K562 (cell line): ENCODE measurements at regions not wholly inside any gene's neighbourhood (a gene's known extent, or its start where the extent isn't known, plus 50 kb on each side); places are given as distances from the start of the nearest gene placed in this dataset.

Source experiments
- BCLAF1 ChIP-seq, 2 experiments: fragments of 450-650 bp in 1 of 2; IDR thresholded peaks; 2 replicates each; pipeline ENCODE4 v1.6.1; 2011 to 2017; ENCODE audit warnings: low read depth in 2 of 2, antibody characterized with exemption in 1 of 2, borderline replicate concordance in 1 of 2, low read length in 1 of 2, mild to moderate bottlenecking in 1 of 2, mixed read lengths in 1 of 2; ENCODE audit not compliant: control insufficient read depth in 1 of 2
- GATAD2A ChIP-seq: fragments of 450-650 bp; IDR thresholded peaks from 2 replicates; pipeline ENCODE4 v1.6.1; 2017
- MITF ChIP-seq: IDR thresholded peaks from 2 replicates; pipeline ENCODE4 v1.6.1; 2014; ENCODE audit warnings: antibody characterized with exemption
- NCOR1 ChIP-seq: fragments of 450-650 bp; IDR thresholded peaks from 2 replicates; pipeline ENCODE4 v1.6.1; 2016; ENCODE audit warnings: mild to moderate bottlenecking, moderate library complexity
- PREB ChIP-seq: sonication (generic); formaldehyde crosslinking; IDR thresholded peaks from 2 replicates; pipeline ENCODE4 v1.8.1; 2023; ENCODE audit warnings: mild to moderate bottlenecking, missing genetic modification reagents
- RAD21 ChIP-seq, 2 experiments: fragments of 250-450 bp in 1 of 2; fragments of 450-650 bp in 1 of 2; sonication (Bioruptor Pico) in 1 of 2; formaldehyde crosslinking in 1 of 2; IDR thresholded peaks in 1 of 2; conservative IDR thresholded peaks in 1 of 2; 2 replicates each; pipeline versions ENCODE4 v1.4.0 to v1.8.0; 2020 to 2022; ENCODE audit warnings: mild to moderate bottlenecking in 2 of 2, moderate library complexity in 1 of 2
- SETDB1 ChIP-seq: IDR thresholded peaks from one replicate; pipeline ENCODE4 v1.6.1; 2012; ENCODE audit warnings: low read length, control low read depth, inconsistent platforms
- ZNF354B ChIP-seq: fragments of 250-450 bp; sonication (Bioruptor Pico); IDR thresholded peaks from 2 replicates; pipeline ENCODE4 v1.4.0; 2020

- no peak for TF ChIP-seq PREB (CRISPR knock-in tag)
- TF ChIP-seq NCOR1: no peak
- no peak for TF ChIP-seq GATAD2A
- TF ChIP-seq BCLAF1 (IDR thresholded peaks at IDR 0.05; ENCODE audit: borderline replicate concordance in 1 of 2, control insufficient read depth in 1 of 2, low read depth in 2 of 2, low read length in 1 of 2): no peak
- no peak for TF ChIP-seq MITF
- TF ChIP-seq RAD21 (CRISPR knock-in tag; conservative IDR thresholded peaks at IDR 0.05 in 1 of 2, IDR thresholded peaks at IDR 0.05 in 1 of 2): no peak
- no peak for TF ChIP-seq SETDB1
- no peak for TF ChIP-seq ZNF354B
Measured at GRCh38 chr6:14659841-14660240, 542.3 kb downstream of the CD83 start (continued).
